ENCODE measurements at regions not wholly inside any gene's neighbourhood (a gene's known extent, or its start where the extent isn't known, plus 50 kb on each side); places are given as distances from the start of the nearest gene placed in this dataset.
"Not testable (repeated sequence)": the region's sequence is repeated elsewhere in the genome, so short reads cannot be mapped to it uniquely, and the experiment has no call there.

- H3K36me3 ChIP-seq = no peaks in the 10 kb centered on the region
- H3K9me3 ChIP-seq = no peaks in the 10 kb centered on the region
- TF ChIP-seq CTCF (IDR thresholded peaks at IDR 0.05) = no peak
- H3K27ac ChIP-seq = no peak overlapping the region
- intact Hi-C loops (cut with DNase I; ENCODE audit: low total_unique reads) = no loop called here
- H3K4me3 ChIP-seq = no peak overlapping the region
- DNase-seq = no peak
- no peaks in the 10 kb centered on the region for H3K27me3 ChIP-seq
- H3K4me1 ChIP-seq = no peaks in the 10 kb centered on the region
Measured at GRCh38 chr2:209253544-209253943, 170.3 kb upstream of the MAP2 start.

DNA sequence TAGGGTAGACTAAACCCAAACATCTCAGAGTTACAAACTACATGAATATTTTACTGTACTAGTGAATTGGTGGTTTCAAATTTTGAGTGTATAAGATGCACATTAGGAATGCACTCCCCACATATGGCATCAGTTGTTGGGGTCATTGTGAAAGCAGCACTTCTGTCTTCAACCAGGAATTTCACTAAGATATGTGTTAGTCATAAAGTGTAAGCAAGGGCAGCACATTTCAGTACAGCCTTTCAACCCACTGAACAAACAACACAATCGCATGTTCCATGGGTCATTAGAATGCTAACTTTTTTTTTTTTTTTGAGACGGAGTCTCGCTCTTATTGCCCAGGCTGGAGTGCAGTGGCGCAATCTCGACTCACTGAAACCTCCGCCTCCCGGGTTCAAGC is 164.1 kb upstream of the MAP2 start:
- Histone ChIP-seq H3K27me3 (no peaks in the 10 kb centered on the region), H3K27ac (no peak overlapping the region), H3K4me3 (no peak overlapping the region), H3K4me1 (no peaks in the 10 kb centered on the region), H3K9me3 (no peaks in the 10 kb centered on the region), H3K36me3 (no peaks in the 10 kb centered on the region)
- intact Hi-C loops (cut with DNase I; ENCODE audit: low total_unique reads) = no loop called here
- no peak for TF ChIP-seq CTCF (IDR thresholded peaks at IDR 0.05)
- DNase-seq = no peak

- Histone ChIP-seq H3K27ac (no peak overlapping the region), H3K4me3 (no peak overlapping the region), H3K4me1 (no peaks in the 10 kb centered on the region), H3K36me3 (no peaks in the 10 kb centered on the region), H3K27me3 (no peaks in the 10 kb centered on the region), H3K9me3 (no peaks in the 10 kb centered on the region)
- intact Hi-C loops (cut with DNase I; ENCODE audit: low total_unique reads) = no loop called here
- DNase-seq = no peak
- TF ChIP-seq CTCF (IDR thresholded peaks at IDR 0.05) = no peak
Measured at GRCh38 chr2:209260281-209260680, 163.6 kb upstream of the MAP2 start.

- H3K27me3 ChIP-seq; intact Hi-C loops (cut with DNase I; ENCODE audit: low total_unique reads); H3K9me3 ChIP-seq; DNase-seq; H3K27ac ChIP-seq; H3K4me1 ChIP-seq; H3K36me3 ChIP-seq; H3K4me3 ChIP-seq: not testable (repeated sequence)
Measured at GRCh38 chr2:209261366-209262053, 162.3 kb upstream of the MAP2 start.

- Histone ChIP-seq H3K27ac (no peak overlapping the region), H3K4me1 (no peaks in the 10 kb centered on the region), H3K27me3 (no peaks in the 10 kb centered on the region), H3K36me3 (no peaks in the 10 kb centered on the region), H3K4me3 (no peak overlapping the region), H3K9me3 (no peaks in the 10 kb centered on the region)
- intact Hi-C loops (cut with DNase I; ENCODE audit: low total_unique reads) = no loop called here
- no peak for TF ChIP-seq CTCF (IDR thresholded peaks at IDR 0.05)
- DNase-seq = no peak
Measured at GRCh38 chr2:209269024-209269423, 154.8 kb upstream of the MAP2 start.

GRCh38 chr2:209276000-209276399 is 147.8 kb upstream of the MAP2 start:
- H3K4me3 ChIP-seq = no peak overlapping the region
- intact Hi-C loops (cut with DNase I; ENCODE audit: low total_unique reads) = no loop called here
- no peak overlapping the region for H3K27ac ChIP-seq
- H3K4me1 ChIP-seq = no peaks in the 10 kb centered on the region
- DNase-seq = no peak
- TF ChIP-seq CTCF (IDR thresholded peaks at IDR 0.05) = no peak
- no peaks in the 10 kb centered on the region for H3K27me3 ChIP-seq
- no peaks in the 10 kb centered on the region for H3K36me3 ChIP-seq
- no peaks in the 10 kb centered on the region for H3K9me3 ChIP-seq

Data from tibial artery (tissue), 4 donors.